OCI-LY3 (cell line): ENCODE measurements at regions not wholly inside any gene's neighbourhood (a gene's known extent, or its start where the extent isn't known, plus 50 kb on each side); places are given as distances from the start of the nearest gene placed in this dataset.

ENCODE experiments used
- CTCF ChIP-seq: fragments of 200-600, 300-600 bp; sonication (generic); IDR thresholded peaks from 2 replicates; pipeline ENCODE4 v1.5.1; 2014; ENCODE audit warnings: antibody characterized with exemption, low read length, low read depth
- EZH2phosphoT487 ChIP-seq: fragments of 200-600 bp; shearing (Covaris generic); IDR thresholded peaks from 2 replicates; pipeline ENCODE4 v1.6.1; 2018; ENCODE audit warnings: antibody characterized with exemption, mixed run types, low read depth

- TF ChIP-seq CTCF (no peak), EZH2phosphoT487 (no peak)
These were observed 124.7 kb downstream of the MAF start for GRCh38 chr16:79475841-79476240.
